ENCODE measurements at regions not wholly inside any gene's neighbourhood (a gene's known extent, or its start where the extent isn't known, plus 50 kb on each side); places are given as distances from the start of the nearest gene placed in this dataset.

- WGBS = 69% methylated on average over 3 of the region's 3 CpGs
These were observed 300.5 kb upstream of the CCL2 start for GRCh38 chr17:33954597-33954996.

GRCh38 chr17:33955461-33955860 is 299.6 kb upstream of the CCL2 start:
- Histone ChIP-seq H3K9ac (ENCODE audit: low read depth in 1 of 2, low read length in 2 of 2) (no peak overlapping the region), H3K9me3 (ENCODE audit: control insufficient read depth in 4 of 4, low read length in 3 of 4) (no peaks in the 10 kb centered on the region), H3K36me3 (ENCODE audit: control insufficient read depth in 4 of 4, insufficient read depth in 3 of 4, low read depth in 1 of 4, low read length in 3 of 4) (no peaks in the 10 kb centered on the region), H3K27ac (ENCODE audit: low read depth in 1 of 2, low read length in 2 of 2) (no peak overlapping the region), H3K4me1 (ENCODE audit: control insufficient read depth in 4 of 4, insufficient read depth in 4 of 4, low read length in 3 of 4) (no peaks in the 10 kb centered on the region), H3K4me3 (ENCODE audit: low read depth in 1 of 3, low read length in 3 of 3) (no peak overlapping the region), H3K27me3 (ENCODE audit: control insufficient read depth in 4 of 4, insufficient read depth in 4 of 4, low read length in 3 of 4) (peaks cover 0 to 9% (median under 1%) of the 10 kb centered on the region in 4 donors)
- no peak for DNase-seq (ENCODE audit: low spot score)
- 32% methylated on average over 2 of the region's 2 CpGs for WGBS
- TF ChIP-seq TAF1 (conservative IDR thresholded peaks at IDR 0.05) = no peak
- TF ChIP-seq NR2F2 (IDR thresholded peaks at IDR 0.05) = no peak
- no peak for TF ChIP-seq EGR1 (IDR thresholded peaks at IDR 0.05; ENCODE audit: low read depth in 2 of 2)
- no peak for TF ChIP-seq HNF4A (conservative IDR thresholded peaks at IDR 0.05)
- no peak for TF ChIP-seq RAD21 (IDR thresholded peaks at IDR 0.05)
- TF ChIP-seq GABPA (IDR thresholded peaks at IDR 0.05 in 1 of 2, conservative IDR thresholded peaks at IDR 0.05 in 1 of 2) = no peak
- no peak for TF ChIP-seq MAX (IDR thresholded peaks at IDR 0.05)
- no peak for TF ChIP-seq ZBTB33 (IDR thresholded peaks at IDR 0.05)
- TF ChIP-seq SP1 (IDR thresholded peaks at IDR 0.05) = no peak
- TF ChIP-seq CTCF (IDR thresholded peaks at IDR 0.05; ENCODE audit: low read depth, low read length, missing input control) = no peak
- TF ChIP-seq FOXA1 (IDR thresholded peaks at IDR 0.05) = no peak
- no peak for TF ChIP-seq REST (IDR thresholded peaks at IDR 0.05)
- no peak for TF ChIP-seq JUND (IDR thresholded peaks at IDR 0.05)
- no peak for TF ChIP-seq ATF3 (IDR thresholded peaks at IDR 0.05)
- TF ChIP-seq RXRA (IDR thresholded peaks at IDR 0.05) = no peak

More at GRCh38 chr17:33954597-33954996, 300.5 kb upstream of the CCL2 start:
- Histone ChIP-seq H3K4me3 (ENCODE audit: low read depth in 1 of 3, low read length in 3 of 3) (no peak overlapping the region), H3K27ac (ENCODE audit: low read depth in 1 of 2, low read length in 2 of 2) (no peak overlapping the region), H3K4me1 (ENCODE audit: control insufficient read depth in 4 of 4, insufficient read depth in 4 of 4, low read length in 3 of 4) (no peaks in the 10 kb centered on the region), H3K9me3 (ENCODE audit: control insufficient read depth in 4 of 4, low read length in 3 of 4) (no peaks in the 10 kb centered on the region), H3K27me3 (ENCODE audit: control insufficient read depth in 4 of 4, insufficient read depth in 4 of 4, low read length in 3 of 4) (peaks cover 0 to 9% (median 0%) of the 10 kb centered on the region in 4 donors), H3K9ac (ENCODE audit: low read depth in 1 of 2, low read length in 2 of 2) (no peak overlapping the region), H3K36me3 (ENCODE audit: control insufficient read depth in 4 of 4, insufficient read depth in 3 of 4, low read depth in 1 of 4, low read length in 3 of 4) (no peaks in the 10 kb centered on the region)
- DNase-seq (ENCODE audit: low spot score) = no peak
- TF ChIP-seq YY1 (IDR thresholded peaks at IDR 0.05) (no peak), SP1 (IDR thresholded peaks at IDR 0.05) (no peak), HNF4A (conservative IDR thresholded peaks at IDR 0.05) (no peak), NR2F2 (IDR thresholded peaks at IDR 0.05) (no peak), ATF3 (IDR thresholded peaks at IDR 0.05) (no peak), RXRA (IDR thresholded peaks at IDR 0.05) (no peak), CTCF (IDR thresholded peaks at IDR 0.05; ENCODE audit: low read depth, low read length, missing input control) (no peak), FOXA1 (IDR thresholded peaks at IDR 0.05) (no peak), RAD21 (IDR thresholded peaks at IDR 0.05) (no peak), FOXA2 (IDR thresholded peaks at IDR 0.05) (no peak), MAX (IDR thresholded peaks at IDR 0.05) (no peak)

All from liver (tissue), 8 donors.